ENCODE measurements at regions not wholly inside any gene's neighbourhood (a gene's known extent, or its start where the extent isn't known, plus 50 kb on each side); places are given as distances from the start of the nearest gene placed in this dataset.

- DNase-seq (ENCODE audit: low read depth): no peak
- H3K4me3 ChIP-seq (ENCODE audit: low read depth, low read length): no peak overlapping the region
These were observed 265.8 kb downstream of the ARAP2 start for GRCh38 chr4:35978551-35978950.

- DNase-seq (ENCODE audit: low read depth): no peak
- H3K4me3 ChIP-seq (ENCODE audit: low read depth, low read length): no peak overlapping the region
These were observed 262.0 kb downstream of the ARAP2 start for GRCh38 chr4:35982318-35982717.

GRCh38 chr4:35986537-35986936, 257.8 kb downstream of the ARAP2 start:
- DNase-seq (ENCODE audit: low read depth): no peak

GRCh38 chr4:35993606-35994005, 250.7 kb downstream of the ARAP2 start:
- no peak for DNase-seq (ENCODE audit: low read depth)
- no peak overlapping the region for H3K4me3 ChIP-seq (ENCODE audit: low read depth, low read length)

More at GRCh38 chr4:35986537-35986936, 257.8 kb downstream of the ARAP2 start:
- no peak overlapping the region for H3K4me3 ChIP-seq (ENCODE audit: low read depth, low read length)

- no peak overlapping the region for H3K4me3 ChIP-seq (ENCODE audit: low read depth, low read length)
- DNase-seq (ENCODE audit: low read depth): no peak
These were observed 243.3 kb downstream of the ARAP2 start for GRCh38 chr4:36000941-36001557.

- no peak for DNase-seq (ENCODE audit: low read depth)
- no peak overlapping the region for H3K4me3 ChIP-seq (ENCODE audit: low read depth, low read length)
These were observed 241.3 kb downstream of the ARAP2 start for GRCh38 chr4:36003051-36003450.

GRCh38 chr4:36004204-36004851, 240.0 kb downstream of the ARAP2 start:
- H3K4me3 ChIP-seq (ENCODE audit: low read depth, low read length): no peak overlapping the region
- DNase-seq (ENCODE audit: low read depth): no peak

- no peak overlapping the region for H3K4me3 ChIP-seq (ENCODE audit: low read depth, low read length)
- DNase-seq (ENCODE audit: low read depth): peak; percentile 4
These were observed 238.1 kb downstream of the ARAP2 start for GRCh38 chr4:36006226-36006625.

GRCh38 chr4:36010397-36010929, 233.9 kb downstream of the ARAP2 start:
- DNase-seq (ENCODE audit: low read depth): no peak
- no peak overlapping the region for H3K4me3 ChIP-seq (ENCODE audit: low read depth, low read length)

GRCh38 chr4:36011381-36011780, 232.9 kb downstream of the ARAP2 start:
- no peak overlapping the region for H3K4me3 ChIP-seq (ENCODE audit: low read depth, low read length)
- no peak for DNase-seq (ENCODE audit: low read depth)

GRCh38 chr4:36012503-36012902, 231.8 kb downstream of the ARAP2 start:
- no peak overlapping the region for H3K4me3 ChIP-seq (ENCODE audit: low read depth, low read length)
- no peak for DNase-seq (ENCODE audit: low read depth)

- DNase-seq (ENCODE audit: low read depth): no peak
These were observed 231.1 kb downstream of the ARAP2 start for GRCh38 chr4:36013206-36013605.

More at GRCh38 chr4:36013206-36013605, 231.1 kb downstream of the ARAP2 start:
- H3K4me3 ChIP-seq (ENCODE audit: low read depth, low read length): no peak overlapping the region
